CD4-positive, alpha-beta T cell (primary cell): ENCODE measurements at regions not wholly inside any gene's neighbourhood (a gene's known extent, or its start where the extent isn't known, plus 50 kb on each side); places are given as distances from the start of the nearest gene placed in this dataset.
A peak's percentile ranks its signal among the peaks of the same experiment; 100 is the strongest.

Source experiments
- ATAC-seq: fragments of 200-7000 bp; cut with Tn5 transposase; one replicate; pipeline ENCODE4 v1.10.0; 2022; ENCODE audit warnings: mild to moderate bottlenecking; ENCODE audit not compliant: poor library complexity
- CTCF ChIA-PET: fragments of 350-600 bp; sonication (Branson Sonifier 250); formaldehyde crosslinking; loops from one replicate; lab custom pipeline; 2021; ENCODE audit warnings: antibody characterized with exemption, inconsistent platforms; lab: Charles Lee
- POLR2A ChIA-PET: fragments of 350-600 bp; sonication (Branson Sonifier 250); formaldehyde crosslinking; loops from one replicate; lab custom pipeline; 2021; ENCODE audit warnings: antibody characterized with exemption, inconsistent platforms; lab: Charles Lee
- DNase-seq, 14 experiments: peaks; one replicate each; pipeline ENCODE4 v3.0.0-alpha.2; 2013 to 2020; ENCODE audit warnings: mixed read lengths in 2 of 14
- H3K27ac ChIP-seq, 2 donors: one replicate each; pipeline versions ENCODE4 v1.5.1 to v1.7.0; 2013; ENCODE audit warnings: low read length in 2 of 2, low read depth in 1 of 2, mild to moderate bottlenecking in 1 of 2
- H3K27me3 ChIP-seq, 2 experiments: 1 replicate in 1 of 2; 2 replicates in 1 of 2; pipeline versions ENCODE4 v1.6.1 to v1.7.0; 2013; ENCODE audit warnings: low read length in 2 of 2, control low read depth in 1 of 2, mild to moderate bottlenecking in 1 of 2, moderate library complexity in 1 of 2; ENCODE audit not compliant: insufficient read depth in 2 of 2, control insufficient read depth in 1 of 2
- H3K36me3 ChIP-seq: one replicate; pipeline ENCODE4 v1.6.1; 2013; ENCODE audit warnings: low read length, control low read depth; ENCODE audit not compliant: insufficient read depth
- H3K4me1 ChIP-seq: one replicate; pipeline ENCODE4 v1.6.1; 2013; ENCODE audit warnings: low read length, control low read depth; ENCODE audit not compliant: insufficient read depth
- H3K4me3 ChIP-seq: one replicate; pipeline ENCODE4 v1.5.1; 2013; ENCODE audit warnings: mild to moderate bottlenecking, low read length, moderate library complexity
- H3K9me3 ChIP-seq, 2 experiments: 1 replicate in 1 of 2; 2 replicates in 1 of 2; pipeline versions ENCODE4 v1.6.1 to v1.7.0; 2013; ENCODE audit warnings: low read length in 2 of 2, mild to moderate bottlenecking in 2 of 2, control low read depth in 1 of 2, moderate library complexity in 1 of 2; ENCODE audit not compliant: control insufficient read depth in 1 of 2, insufficient read depth in 1 of 2
- H3K27ac Mint-ChIP-seq: one replicate; pipeline ENCODE4 v1.8.0; 2020; ENCODE audit warnings: mixed read lengths
- H3K27me3 Mint-ChIP-seq: one replicate; pipeline ENCODE4 v1.8.0; 2021; ENCODE audit warnings: mixed read lengths
- H3K36me3 Mint-ChIP-seq: one replicate; pipeline ENCODE4 v1.8.0; 2021; ENCODE audit warnings: low read depth, mixed read lengths
- H3K4me1 Mint-ChIP-seq: one replicate; pipeline ENCODE4 v1.8.0; 2021; ENCODE audit warnings: low read depth, mixed read lengths
- H3K4me3 Mint-ChIP-seq: one replicate; pipeline ENCODE4 v1.8.0; 2020; ENCODE audit warnings: mild to moderate bottlenecking, mixed read lengths
- H3K9me3 Mint-ChIP-seq: one replicate; pipeline ENCODE4 v1.8.0; 2020; ENCODE audit warnings: mixed read lengths
- CTCF ChIP-seq: fragments of 200-600 bp; IDR thresholded peaks from one replicate; pipeline ENCODE4 v1.8.0; 2022; ENCODE audit warnings: antibody characterized with exemption, mild to moderate bottlenecking
- intact Hi-C, 2 experiments: fragments of 100-400 bp; cut with DNase I in 1 of 2; cut with micrococcal nuclease in 1 of 2; formaldehyde crosslinking; loops; one replicate each; pipeline versions ENCODE4 v1.15.1 to v1.9.0; 2023 to 2025; cut with DNase I, micrococcal nuclease

- POLR2A ChIA-PET, result no interaction called here
- no peak for TF ChIP-seq CTCF
- CTCF ChIA-PET, result no interaction called here
- Mint-ChIP-seq H3K27ac (no peak overlapping the region), H3K27me3 (peaks cover 22% of the 10 kb centered on the region), H3K4me1 (no peaks in the 10 kb centered on the region), H3K4me3 (no peak overlapping the region), H3K9me3 (no peaks in the 10 kb centered on the region), H3K36me3 (no peaks in the 10 kb centered on the region)
- H3K27me3 ChIP-seq, result no peaks in the 10 kb centered on the region
- H3K4me1 ChIP-seq, result no peaks in the 10 kb centered on the region
- H3K36me3 ChIP-seq, result no peaks in the 10 kb centered on the region
- H3K4me3 ChIP-seq, result no peak overlapping the region
- intact Hi-C loops, result no loop called here
- no peak overlapping the region for H3K27ac ChIP-seq
- DNase-seq (no peak), ATAC-seq (no peak)
- H3K9me3 ChIP-seq, result no peaks in the 10 kb centered on the region
These were observed 57.8 kb upstream of the BCL11B start for GRCh38 chr14:99329711-99330315.

GRCh38 chr14:99327458-99328250 is 55.7 kb upstream of the BCL11B start:
- H3K27me3 ChIP-seq, result no peaks in the 10 kb centered on the region
- H3K27me3 Mint-ChIP-seq, result peaks cover 21% of the 10 kb centered on the region
- intact Hi-C loops, result no loop called here
- POLR2A ChIA-PET, result no interaction called here
- no peak overlapping the region for H3K4me3 Mint-ChIP-seq
- H3K36me3 Mint-ChIP-seq, result no peaks in the 10 kb centered on the region
- H3K4me1 Mint-ChIP-seq, result no peaks in the 10 kb centered on the region
- TF ChIP-seq CTCF, result no peak
- CTCF ChIA-PET, result no interaction called here
- H3K9me3 ChIP-seq, result no peaks in the 10 kb centered on the region
- no peaks in the 10 kb centered on the region for H3K36me3 ChIP-seq
- H3K4me1 ChIP-seq, result no peaks in the 10 kb centered on the region
- H3K9me3 Mint-ChIP-seq, result no peaks in the 10 kb centered on the region
- ATAC-seq (no peak), DNase-seq (no peak)
- H3K27ac ChIP-seq, result no peak overlapping the region
- no peak overlapping the region for H3K27ac Mint-ChIP-seq
- no peak overlapping the region for H3K4me3 ChIP-seq

DNA sequence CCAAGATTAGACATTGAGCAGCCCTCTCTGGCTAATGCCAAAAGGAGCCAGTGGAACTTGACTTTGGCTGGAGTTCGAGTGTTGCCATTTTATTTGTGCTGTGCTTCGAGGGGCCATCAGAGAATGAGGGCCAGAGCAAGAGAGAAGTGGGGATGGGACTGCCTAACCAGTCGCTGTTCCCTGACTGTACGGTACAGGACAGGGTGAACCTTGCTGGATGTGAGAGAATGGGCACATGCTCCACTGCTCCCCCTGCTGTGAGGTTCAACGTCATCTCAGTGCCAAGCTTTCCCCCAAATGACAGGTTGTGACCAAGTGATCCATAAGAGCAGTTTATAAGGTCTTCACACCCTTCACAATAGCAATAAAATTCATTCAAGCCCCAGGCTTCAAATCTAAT is 55.1 kb upstream of the BCL11B start:
- H3K9me3 Mint-ChIP-seq, result no peaks in the 10 kb centered on the region
- POLR2A ChIA-PET, result no interaction called here
- H3K27ac Mint-ChIP-seq, result no peak overlapping the region
- no peaks in the 10 kb centered on the region for H3K36me3 Mint-ChIP-seq
- no peaks in the 10 kb centered on the region for H3K27me3 ChIP-seq
- no peaks in the 10 kb centered on the region for H3K4me1 ChIP-seq
- H3K27ac ChIP-seq, result no peak overlapping the region
- peaks cover 21% of the 10 kb centered on the region for H3K27me3 Mint-ChIP-seq
- TF ChIP-seq CTCF, result no peak
- CTCF ChIA-PET, result no interaction called here
- intact Hi-C loops, result no loop called here
- ATAC-seq, result no peak
- peak in 1 of 14 experiments; percentile 14 for DNase-seq
- no peak overlapping the region for H3K4me3 Mint-ChIP-seq
- H3K4me1 Mint-ChIP-seq, result no peaks in the 10 kb centered on the region
- no peak overlapping the region for H3K4me3 ChIP-seq
- no peaks in the 10 kb centered on the region for H3K9me3 ChIP-seq
- no peaks in the 10 kb centered on the region for H3K36me3 ChIP-seq
